HG03196 (cell line): ENCODE measurements at regions not wholly inside any gene's neighbourhood (a gene's known extent, or its start where the extent isn't known, plus 50 kb on each side); places are given as distances from the start of the nearest gene placed in this dataset.

Source experiments
- ATAC-seq: cut with Tn5 transposase; IDR thresholded peaks from one replicate; pipeline ENCODE4 v1.9.1; 2021; ENCODE audit not compliant: unreplicated experiment

DNA sequence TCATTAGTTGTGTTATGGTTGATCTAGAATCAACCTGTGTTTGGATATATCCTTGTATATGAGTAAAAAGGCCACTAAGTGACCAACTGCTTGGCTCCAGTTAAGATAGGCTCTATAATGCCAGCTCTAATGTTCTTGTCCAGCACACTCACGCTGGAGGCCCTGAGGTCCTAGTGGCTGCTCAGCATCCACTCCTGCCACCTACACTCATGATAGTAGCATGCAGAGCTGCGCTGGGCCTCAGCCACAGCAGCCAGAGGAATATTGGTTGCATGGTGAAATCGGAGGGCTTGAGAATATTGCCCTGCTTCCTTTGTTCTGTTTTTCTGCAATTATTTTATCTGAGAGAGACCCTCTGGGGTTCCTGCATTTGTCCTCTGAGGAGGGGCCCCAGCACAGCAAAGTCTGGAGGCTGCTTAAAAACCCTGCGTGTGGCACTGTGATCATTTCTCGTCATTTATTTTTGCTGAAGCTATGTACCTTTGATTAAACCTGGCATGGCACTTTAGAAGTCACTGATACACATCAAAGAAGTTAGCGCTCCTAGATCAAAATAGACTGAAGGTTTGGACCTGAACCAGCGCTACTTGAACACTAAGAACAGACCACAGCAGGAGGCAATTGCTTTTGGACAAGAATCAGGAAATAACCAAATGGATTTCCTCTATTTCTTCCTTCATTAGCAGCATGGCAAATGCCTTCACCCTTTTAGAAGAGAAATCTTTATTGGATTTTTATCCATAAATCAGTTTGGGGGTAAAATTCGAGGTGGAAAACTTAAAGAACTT lies 398.4 kb upstream of the ID4 start:
- ATAC-seq = no peak

DNA sequence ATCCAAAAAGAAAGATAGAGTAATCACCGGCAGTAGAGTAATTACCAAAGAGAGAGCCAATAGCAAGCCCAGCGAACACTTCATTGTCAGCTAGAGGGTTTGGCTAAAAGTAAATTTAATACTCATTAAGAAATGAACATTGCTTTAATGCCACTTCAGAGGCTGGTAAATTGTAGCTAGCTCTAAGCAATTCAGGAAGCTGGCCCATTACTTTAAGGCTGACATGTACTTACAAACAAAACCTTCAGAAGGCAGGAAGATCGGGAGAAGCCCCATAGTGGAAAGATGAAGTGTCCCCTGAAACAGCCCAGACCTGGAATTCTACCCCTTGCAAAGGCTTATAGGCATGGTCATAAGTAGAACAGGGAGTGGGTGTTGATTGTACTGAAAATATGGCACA lies 396.6 kb upstream of the ID4 start:
- ATAC-seq = no peak

DNA sequence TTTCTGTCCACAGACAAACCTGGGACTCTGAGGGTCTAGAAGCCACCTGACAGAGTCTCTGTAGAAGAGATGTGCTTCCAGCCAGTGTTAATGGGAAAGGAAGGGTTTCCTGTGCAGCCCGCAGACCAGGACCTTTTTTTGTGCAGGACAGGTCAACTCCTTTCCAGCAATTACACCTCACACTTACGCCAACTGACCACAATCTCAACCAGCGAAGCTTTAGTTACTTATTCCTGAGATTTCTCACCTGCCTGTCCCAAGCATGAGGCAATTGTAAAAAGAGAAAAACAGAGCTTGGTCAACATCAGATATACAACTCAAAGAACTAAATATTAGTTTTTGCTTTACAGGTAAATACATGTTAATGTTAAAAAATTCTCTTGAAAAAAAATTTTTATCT lies 393.8 kb upstream of the ID4 start:
- no peak for ATAC-seq

DNA sequence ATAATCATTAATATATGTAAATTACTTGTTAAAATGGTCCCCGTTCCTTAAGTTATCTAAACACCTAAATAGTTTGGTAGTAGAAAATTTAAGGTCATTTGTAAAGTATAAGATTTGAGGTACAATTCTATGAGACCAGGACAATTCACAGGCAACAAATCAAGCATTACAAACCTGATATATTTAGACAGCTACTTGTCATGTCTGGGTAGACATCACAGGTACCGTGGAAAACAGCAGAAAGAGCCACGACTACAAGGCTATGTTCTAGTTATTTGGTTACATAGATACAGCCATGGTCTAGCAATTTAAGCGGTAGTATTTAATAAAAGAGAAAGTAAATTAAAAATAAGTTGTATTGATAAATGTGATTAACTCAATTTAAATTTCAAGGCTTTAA lies 393.1 kb upstream of the ID4 start:
- no peak for ATAC-seq

DNA sequence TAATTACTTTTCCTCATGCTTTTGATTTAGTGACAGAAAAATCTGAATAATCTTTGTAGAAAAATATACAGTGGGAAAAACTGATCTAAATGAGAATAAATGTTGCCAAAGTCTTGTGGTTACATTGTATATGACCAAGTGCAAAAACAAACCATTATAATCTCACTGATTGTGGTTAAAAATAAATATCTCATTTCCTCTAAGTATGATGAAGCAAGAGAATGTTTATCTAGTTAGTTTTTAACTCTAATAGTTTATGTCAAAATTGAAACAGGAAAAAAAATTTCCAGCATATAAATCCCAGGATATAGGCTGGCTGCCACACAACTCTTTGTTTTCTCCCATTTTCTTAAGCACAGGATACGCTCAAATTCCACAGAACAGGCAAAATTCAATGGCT lies 392.7 kb upstream of the ID4 start:
- no peak for ATAC-seq

DNA sequence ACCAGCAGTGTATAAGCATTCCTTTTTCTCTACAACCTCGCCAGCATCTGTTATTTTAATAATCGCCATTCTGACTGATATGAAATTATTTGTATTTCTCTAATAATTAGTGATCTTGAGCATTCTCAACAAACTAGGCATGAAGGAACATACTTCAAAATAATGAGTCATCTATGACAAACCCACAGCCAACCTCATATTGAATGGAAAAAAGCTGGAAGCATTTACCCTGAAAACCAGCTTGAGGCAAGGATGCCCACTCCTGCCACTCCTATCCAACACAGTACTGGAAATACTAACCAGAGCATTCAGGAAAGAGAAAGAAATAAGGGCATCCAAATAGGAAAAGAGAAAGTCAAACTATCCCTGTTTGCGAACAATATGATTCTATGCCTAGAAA lies 390.6 kb upstream of the ID4 start:
- no peak for ATAC-seq

DNA sequence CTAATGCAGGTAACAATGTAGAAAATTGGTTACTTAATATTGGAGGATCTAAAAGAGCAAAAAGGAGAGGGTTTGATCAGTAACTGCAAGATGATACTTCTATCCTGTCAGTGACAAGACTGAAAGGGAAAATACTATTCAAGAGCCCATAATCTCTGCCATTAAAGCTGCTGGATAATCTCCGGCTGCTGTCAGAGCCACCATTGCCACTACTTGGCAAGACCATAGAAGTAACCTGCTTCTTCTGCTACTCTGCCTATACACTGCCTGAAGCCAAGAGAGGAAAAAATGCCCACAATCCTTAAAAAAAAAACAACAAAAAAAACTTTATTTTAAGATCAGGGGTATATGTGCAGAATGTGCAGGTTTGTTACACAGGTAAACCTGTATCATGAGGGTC lies 386.5 kb upstream of the ID4 start:
- no peak for ATAC-seq

DNA sequence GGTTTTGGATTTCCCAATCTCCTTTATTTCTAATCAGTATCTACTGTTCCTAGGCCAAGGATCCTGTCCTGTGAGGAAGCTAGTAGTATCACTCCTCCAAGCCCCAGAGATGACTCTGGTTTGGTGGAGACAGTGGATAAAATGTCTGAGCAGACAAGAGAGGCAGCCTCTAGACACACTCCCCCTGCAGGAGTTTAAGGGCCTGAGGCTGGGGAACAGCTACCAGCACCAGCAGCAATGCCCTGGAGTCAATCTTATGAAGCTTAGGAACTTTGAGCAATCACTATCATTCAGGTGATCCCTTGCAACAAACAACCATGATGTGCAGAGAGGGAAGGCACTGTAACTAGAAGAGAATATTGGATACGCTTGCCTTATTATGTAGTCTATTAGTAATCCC lies 384.7 kb upstream of the ID4 start:
- ATAC-seq = no peak

DNA sequence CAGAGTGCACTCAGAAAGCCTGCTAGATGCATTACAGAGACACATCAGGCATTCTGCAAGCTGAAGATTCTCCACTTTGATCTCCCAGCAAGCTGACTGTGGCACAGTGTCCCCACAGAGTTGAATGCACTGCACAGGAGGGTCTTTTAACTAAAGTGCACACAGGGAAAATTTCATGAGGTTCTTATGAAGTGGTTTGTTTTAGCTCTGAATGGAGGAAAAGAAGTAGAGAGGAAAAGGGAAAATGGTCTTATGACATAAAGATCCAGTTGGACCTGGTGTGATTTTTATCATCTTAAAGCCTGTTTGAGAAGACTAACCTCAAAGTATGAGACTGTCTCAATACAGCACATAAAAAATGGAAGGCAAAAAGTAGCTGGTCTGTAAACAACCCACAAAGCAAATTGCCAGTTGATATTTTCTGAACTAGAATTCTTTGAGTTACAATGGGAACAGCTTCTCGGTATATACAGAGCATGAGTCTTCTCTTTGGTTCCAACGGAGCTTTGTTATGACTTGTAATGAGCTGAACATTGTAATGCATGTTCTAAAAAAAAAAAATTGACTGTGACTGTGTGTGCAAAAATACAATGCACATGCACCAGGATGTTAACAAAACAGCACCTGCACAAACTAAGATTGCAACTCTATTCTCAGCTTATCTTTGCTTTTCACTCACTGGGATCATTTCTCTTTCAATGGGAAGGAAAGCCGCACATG lies 383.0 kb upstream of the ID4 start:
- ATAC-seq = no peak

DNA sequence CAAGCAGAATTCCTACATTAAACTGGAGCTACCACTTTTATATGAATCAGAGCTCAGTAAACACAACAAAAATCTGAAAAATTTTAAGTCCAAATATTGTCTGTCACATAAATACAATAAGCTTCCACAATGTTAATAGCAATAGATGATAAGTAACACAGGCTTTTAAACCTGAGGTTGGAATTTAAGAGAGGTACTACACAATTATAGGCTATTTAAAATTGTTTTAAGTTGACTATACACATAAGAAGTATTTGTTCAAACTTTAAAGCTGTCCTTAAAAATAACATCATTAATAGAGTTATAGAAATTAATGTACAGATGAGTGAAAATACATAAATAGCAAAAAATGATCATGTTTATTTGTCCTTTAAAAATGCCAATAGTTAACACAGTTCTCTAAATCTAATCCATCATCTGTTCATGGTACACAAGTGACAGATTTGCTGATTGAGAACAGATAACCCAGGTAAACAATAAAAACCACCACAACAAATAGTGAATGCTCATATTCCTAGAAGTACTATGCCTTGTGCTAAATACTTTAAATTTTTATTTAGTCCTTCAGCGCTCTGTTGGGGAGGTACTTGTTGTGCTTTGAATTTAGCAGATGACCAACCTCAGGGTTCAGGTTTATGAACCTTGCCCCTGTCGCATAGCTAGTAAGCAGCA lies 382.3 kb upstream of the ID4 start:
- ATAC-seq = no peak

DNA sequence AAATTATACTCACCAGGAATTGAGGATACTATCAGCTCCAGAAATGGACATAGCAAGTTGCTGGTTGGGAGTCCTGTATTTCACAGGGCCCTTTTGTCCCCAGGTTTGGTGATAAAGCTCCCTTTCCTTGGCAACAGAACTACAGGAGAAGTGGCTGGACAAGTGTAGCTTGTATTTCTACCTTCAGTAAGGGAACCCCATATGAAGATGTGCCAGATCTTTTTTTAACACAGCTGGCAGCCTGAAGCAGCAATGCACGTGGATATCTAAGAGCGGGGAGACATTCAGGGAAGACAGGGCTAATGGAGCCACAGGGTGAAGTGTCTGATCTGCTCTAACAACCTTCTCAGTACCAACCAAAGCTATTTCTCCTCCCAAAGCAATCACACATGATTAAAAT lies 373.9 kb upstream of the ID4 start:
- ATAC-seq = no peak

DNA sequence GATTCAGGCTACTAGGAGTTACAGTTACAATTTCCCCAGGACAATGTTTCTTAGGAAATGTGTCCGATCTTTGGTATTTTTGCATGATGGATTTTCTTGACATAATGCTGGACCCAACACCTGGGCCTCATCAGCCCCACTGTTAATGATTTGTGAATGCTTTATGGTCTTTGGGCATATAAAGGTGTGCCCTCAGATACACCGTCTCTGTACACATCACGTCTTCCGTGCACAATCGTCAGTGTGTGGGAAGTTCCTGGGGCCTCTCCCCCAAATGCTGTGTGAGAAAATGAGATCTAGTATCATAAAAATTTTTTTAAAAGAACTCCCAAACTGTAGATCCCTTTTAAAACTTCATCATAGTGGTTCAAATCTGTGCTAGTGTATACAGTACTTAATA lies 373.2 kb upstream of the ID4 start:
- no peak for ATAC-seq

DNA sequence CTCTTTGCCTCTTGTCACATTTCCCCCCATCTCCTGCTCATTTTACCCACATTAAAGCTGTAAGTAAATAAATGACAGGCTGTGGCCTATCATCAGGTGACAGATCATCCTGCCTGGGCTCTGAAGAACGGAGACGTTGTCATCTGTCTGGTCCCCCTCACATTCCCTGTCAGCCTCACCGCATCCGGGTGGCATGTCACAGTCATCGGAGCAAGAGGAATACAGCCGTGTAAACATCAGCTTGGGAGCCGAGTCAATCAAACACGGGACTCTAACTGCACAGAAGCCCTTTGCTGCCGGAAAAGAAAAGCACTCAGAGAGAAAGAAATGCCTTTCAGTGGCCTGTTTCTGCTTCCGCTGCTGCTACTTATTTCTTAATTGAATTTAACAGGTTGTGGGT lies 371.9 kb upstream of the ID4 start:
- ATAC-seq = no peak

DNA sequence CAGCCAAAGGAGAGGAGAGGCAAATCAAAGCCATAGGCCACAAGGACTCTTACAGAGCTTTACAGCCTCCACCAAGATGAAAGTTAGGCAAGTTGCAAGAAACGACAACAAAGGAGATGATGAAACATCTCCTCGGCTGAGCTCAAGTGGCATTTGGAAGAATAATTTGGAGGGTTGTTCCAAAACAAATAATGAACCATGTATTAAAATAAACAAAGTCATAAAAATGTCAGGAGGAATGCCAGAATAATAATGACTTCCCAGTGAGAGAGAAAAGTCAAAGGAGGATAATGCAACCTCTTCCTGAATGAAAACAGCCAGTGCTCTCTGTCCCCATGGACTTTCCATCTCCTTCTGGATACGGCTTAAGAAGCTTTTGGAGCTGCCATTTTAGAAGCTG lies 371.4 kb upstream of the ID4 start:
- no peak for ATAC-seq

DNA sequence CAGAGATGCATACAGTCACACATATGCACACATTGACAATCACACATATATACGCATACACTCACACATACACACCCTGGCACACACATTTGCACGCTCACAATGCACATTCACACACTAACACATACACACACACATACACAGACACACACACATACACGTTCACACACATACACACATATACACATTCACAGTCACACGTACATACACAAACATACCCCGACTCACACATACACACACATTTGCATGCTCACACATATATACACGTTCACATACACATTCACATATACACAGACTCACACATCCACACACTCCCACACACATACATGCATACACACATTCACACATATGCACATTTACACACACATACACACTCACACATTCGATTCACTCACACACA lies 366.8 kb upstream of the ID4 start:
- ATAC-seq = no peak

DNA sequence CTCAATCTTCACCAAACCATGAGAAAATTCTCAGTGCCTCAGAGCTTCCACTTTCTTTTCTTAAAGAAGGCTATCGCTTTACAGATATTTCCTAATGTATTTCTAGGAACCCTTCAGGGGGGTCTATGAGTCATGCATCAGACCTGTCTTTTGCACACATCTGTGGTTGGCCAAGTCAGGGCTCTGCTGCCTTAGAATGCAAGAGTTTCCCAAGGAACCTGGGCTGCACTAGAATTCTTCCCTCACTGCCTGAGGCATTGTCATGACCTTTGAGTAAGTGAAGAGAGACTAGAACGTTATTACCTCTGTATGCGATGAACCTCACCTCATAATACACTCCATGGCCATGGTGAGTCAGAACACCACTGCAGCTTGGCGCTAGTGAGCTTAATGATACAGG lies 365.0 kb upstream of the ID4 start:
- ATAC-seq = no peak

DNA sequence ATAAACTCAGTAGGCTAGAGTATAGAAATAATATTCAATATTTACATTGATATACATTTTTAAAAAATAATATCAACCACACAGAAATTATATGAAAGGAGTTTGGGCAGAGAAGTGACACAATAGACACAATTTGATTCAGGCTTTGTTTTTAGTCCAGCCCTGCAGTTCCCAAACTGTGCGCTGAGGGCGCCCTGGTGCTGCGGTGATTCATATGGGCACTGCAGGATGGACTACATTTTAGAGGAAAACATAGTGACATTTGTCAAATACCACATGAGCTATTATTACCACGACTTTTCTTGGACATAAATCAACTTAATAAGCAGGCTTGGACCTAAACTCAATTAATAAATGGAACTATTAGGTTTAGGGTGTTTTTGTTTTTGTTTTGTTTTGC lies 364.3 kb upstream of the ID4 start:
- ATAC-seq = no peak

DNA sequence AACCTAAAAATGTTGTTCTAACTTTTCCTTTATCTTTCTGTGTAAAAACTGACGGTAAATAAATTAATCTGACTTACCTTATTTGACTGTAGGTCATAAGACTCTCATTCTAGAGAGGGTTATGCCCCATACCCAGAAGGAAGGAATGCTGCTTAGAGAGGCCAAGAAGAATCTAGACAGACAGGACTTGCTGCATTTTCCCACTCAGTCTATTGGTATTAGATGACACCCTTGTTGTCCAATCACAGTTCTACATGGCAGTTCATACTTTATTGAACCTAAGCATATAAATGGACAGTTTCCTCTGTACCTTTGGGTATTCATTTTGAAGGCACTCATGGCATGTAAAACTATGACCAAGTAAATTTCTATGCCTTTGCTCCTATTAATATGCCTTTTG lies 359.6 kb upstream of the ID4 start:
- no peak for ATAC-seq

DNA sequence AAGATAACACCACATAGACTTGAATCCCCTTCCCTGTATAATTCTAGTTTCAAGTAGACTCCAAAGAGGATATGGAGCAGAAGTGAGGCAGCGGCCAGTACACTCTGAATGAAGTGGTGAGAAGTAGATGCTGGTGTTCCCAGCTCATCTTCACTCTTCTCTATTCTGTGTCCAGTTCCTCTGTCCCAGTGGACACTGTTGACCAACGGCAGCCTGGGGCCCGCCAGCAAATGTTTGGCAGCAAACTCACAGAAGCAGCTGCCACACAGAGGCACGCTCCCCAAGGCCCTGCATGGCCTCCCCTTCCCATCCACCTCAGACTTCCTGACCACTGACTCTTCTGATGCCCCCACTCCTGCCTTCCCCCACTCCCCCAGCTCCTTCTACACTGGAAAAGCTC lies 358.9 kb upstream of the ID4 start:
- ATAC-seq = no peak

DNA sequence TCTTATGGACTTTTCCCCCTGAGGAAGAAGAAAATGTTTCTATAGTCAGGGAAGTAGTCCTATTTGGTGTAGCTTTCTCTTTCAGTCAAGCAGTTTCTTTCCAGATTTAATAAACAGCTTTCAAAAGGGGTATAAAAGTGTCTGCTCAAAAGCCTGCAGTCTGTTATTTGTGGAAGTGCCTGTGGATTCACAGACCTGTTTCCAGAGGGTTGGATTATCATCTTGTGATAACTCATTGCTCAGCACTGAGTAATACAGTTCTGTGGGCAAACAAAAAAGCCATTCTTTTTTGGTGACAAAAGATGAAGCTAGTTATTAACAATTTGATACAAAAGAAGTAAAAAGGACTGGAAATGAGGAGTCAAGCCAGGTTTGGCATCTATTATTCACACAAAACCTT lies 358.2 kb upstream of the ID4 start:
- no peak for ATAC-seq

DNA sequence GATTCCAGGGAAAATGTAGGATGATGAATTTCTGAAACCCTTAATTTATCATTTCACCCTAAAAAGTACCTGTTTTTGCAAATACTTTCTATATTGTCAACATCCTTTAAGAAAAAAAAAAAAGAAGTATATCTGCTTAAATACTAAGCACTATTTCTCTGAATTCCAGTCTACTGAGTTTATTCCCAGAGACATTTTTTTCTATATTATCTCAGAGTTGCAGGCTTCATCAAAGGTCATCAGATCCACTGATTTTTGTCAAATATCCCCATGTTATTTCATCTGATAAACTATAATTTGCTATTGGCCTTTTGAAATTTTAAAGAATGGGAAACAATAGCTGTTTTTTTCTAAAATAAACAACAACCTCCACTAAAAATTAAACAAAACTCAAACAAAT lies 357.6 kb upstream of the ID4 start:
- ATAC-seq = no peak

DNA sequence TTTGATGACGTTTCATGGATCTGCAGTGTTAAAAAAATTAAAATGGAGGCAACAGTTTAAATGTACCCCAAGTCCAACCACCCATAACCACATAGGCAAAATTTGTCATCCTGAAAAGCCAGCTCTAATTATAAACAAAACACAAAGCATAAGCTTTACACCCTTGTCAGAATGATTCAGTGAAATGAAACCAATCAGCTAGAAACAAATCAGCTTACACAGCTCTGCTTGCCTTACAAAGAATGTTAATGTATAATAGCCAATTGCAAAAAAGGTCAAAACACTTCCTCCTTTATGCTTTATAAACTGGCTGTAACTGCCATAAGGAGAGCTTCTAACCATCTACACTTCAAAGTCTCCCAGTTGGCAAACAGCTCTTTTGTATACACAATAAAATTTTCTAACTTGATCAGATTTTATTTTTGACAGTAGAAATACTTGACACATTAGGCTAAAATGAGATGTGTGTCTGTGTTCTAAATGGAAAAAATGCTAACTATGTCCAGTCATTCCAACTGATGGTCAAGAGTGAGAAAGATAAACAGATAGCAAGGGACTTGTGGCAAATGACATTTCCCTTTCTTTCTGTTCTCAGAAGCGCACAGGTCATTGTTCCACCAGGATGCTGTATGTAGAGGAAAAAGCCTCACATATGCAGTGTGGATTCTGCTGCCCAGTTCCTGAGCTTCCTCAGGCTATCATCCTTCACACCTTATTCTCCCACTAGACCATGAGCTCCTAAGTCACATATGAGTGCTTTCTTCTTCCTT lies 344.3 kb upstream of the ID4 start:
- ATAC-seq = no peak
